ENCODE measurements at regions not wholly inside any gene's neighbourhood (a gene's known extent, or its start where the extent isn't known, plus 50 kb on each side); places are given as distances from the start of the nearest gene placed in this dataset.

GRCh38 chr12:124115976-124116690 is 143.1 kb downstream of the ZNF664 start:
- ChIA-PET POLR2A (interaction anchor here (0.6 kb wide), 1 partner anchor 227 kb away, joined by 3 read pairs; no protein-coding TSS in a partner anchor), CTCF (no interaction called here)
- H3K27me3 Mint-ChIP-seq, result peaks cover 4% of the 10 kb centered on the region
- no peaks in the 10 kb centered on the region for H3K4me1 Mint-ChIP-seq
- no peak overlapping the region for H3K4me3 Mint-ChIP-seq
- H3K27ac Mint-ChIP-seq, result no peak overlapping the region
- DNase-seq (no peak), ATAC-seq (no peak)
- no peaks in the 10 kb centered on the region for H3K36me3 Mint-ChIP-seq (ENCODE audit: low read depth)
- intact Hi-C loops (cut with DNase I, micrococcal nuclease), result no loop called here
- no peaks in the 10 kb centered on the region for H3K9me3 Mint-ChIP-seq (ENCODE audit: low read depth)

- ChIA-PET CTCF (interaction anchor here (0.7 kb wide), 1 partner anchor 134 kb away, joined by 4 read pairs; no protein-coding TSS in a partner anchor), POLR2A (no interaction called here)
- intact Hi-C loops (cut with DNase I, micrococcal nuclease), result no loop called here
- Mint-ChIP-seq H3K9me3 (ENCODE audit: low read depth) (no peaks in the 10 kb centered on the region), H3K4me3 (no peak overlapping the region), H3K27me3 (peaks cover 7% of the 10 kb centered on the region), H3K27ac (no peak overlapping the region), H3K4me1 (no peaks in the 10 kb centered on the region), H3K36me3 (ENCODE audit: low read depth) (no peaks in the 10 kb centered on the region)
- ATAC-seq, result no peak
- no peak for DNase-seq
Measured at GRCh38 chr12:124120739-124121138, 147.7 kb downstream of the ZNF664 start.

GRCh38 chr12:124122722-124123121 is 149.7 kb downstream of the ZNF664 start:
- Mint-ChIP-seq H3K27ac (no peak overlapping the region), H3K36me3 (ENCODE audit: low read depth) (no peaks in the 10 kb centered on the region), H3K4me1 (no peaks in the 10 kb centered on the region), H3K4me3 (no peak overlapping the region), H3K27me3 (peaks cover 7% of the 10 kb centered on the region), H3K9me3 (ENCODE audit: low read depth) (no peaks in the 10 kb centered on the region)
- ChIA-PET POLR2A (no interaction called here), CTCF (no interaction called here)
- ATAC-seq (no peak), DNase-seq (no peak)
- intact Hi-C loops (cut with DNase I, micrococcal nuclease), result no loop called here

GRCh38 chr12:124123296-124124000 is 150.4 kb downstream of the ZNF664 start:
- Mint-ChIP-seq H3K27ac (no peak overlapping the region), H3K27me3 (peaks cover 4% of the 10 kb centered on the region), H3K36me3 (ENCODE audit: low read depth) (no peaks in the 10 kb centered on the region), H3K4me1 (no peaks in the 10 kb centered on the region), H3K4me3 (no peak overlapping the region), H3K9me3 (ENCODE audit: low read depth) (no peaks in the 10 kb centered on the region)
- POLR2A ChIA-PET, result no interaction called here
- CTCF ChIA-PET, result interaction anchor here (0.7 kb wide), 1 partner anchor 614 kb away, joined by 4 read pairs; no protein-coding TSS in a partner anchor
- DNase-seq, result no peak
- intact Hi-C loops (cut with DNase I, micrococcal nuclease), result no loop called here
- no peak for ATAC-seq

- no peaks in the 10 kb centered on the region for H3K9me3 Mint-ChIP-seq (ENCODE audit: low read depth)
- H3K27ac Mint-ChIP-seq, result no peak overlapping the region
- ATAC-seq, result no peak
- H3K4me3 Mint-ChIP-seq, result no peak overlapping the region
- no peak for DNase-seq
- intact Hi-C loops (cut with DNase I, micrococcal nuclease), result no loop called here
- H3K36me3 Mint-ChIP-seq (ENCODE audit: low read depth), result no peaks in the 10 kb centered on the region
- CTCF ChIA-PET, result interaction anchor here (1.1 kb wide), 1 partner anchor 1575 kb away, joined by 3 read pairs; no protein-coding TSS in a partner anchor
- H3K4me1 Mint-ChIP-seq, result no peaks in the 10 kb centered on the region
- POLR2A ChIA-PET, result no interaction called here
- peaks cover 4% of the 10 kb centered on the region for H3K27me3 Mint-ChIP-seq
Measured at GRCh38 chr12:124125203-124125871, 152.3 kb downstream of the ZNF664 start.

GRCh38 chr12:124126950-124127655 is 154.1 kb downstream of the ZNF664 start:
- ATAC-seq (no peak), DNase-seq (no peak)
- Mint-ChIP-seq H3K27me3 (peaks cover 6% of the 10 kb centered on the region), H3K4me3 (no peak overlapping the region), H3K27ac (no peak overlapping the region), H3K4me1 (no peaks in the 10 kb centered on the region), H3K36me3 (ENCODE audit: low read depth) (no peaks in the 10 kb centered on the region), H3K9me3 (ENCODE audit: low read depth) (no peaks in the 10 kb centered on the region)
- ChIA-PET CTCF (interaction anchor here (0.7 to 1.3 kb wide), 2 partner anchors 95 to 645 kb away, joined by 3 read pairs; no protein-coding TSS in a partner anchor), POLR2A (no interaction called here)
- intact Hi-C loops (cut with DNase I, micrococcal nuclease), result no loop called here

GRCh38 chr12:124129132-124129531 is 156.1 kb downstream of the ZNF664 start:
- intact Hi-C loops (cut with DNase I, micrococcal nuclease), result no loop called here
- Mint-ChIP-seq H3K4me3 (no peak overlapping the region), H3K27ac (no peak overlapping the region), H3K9me3 (ENCODE audit: low read depth) (no peaks in the 10 kb centered on the region), H3K27me3 (peaks cover 5% of the 10 kb centered on the region), H3K36me3 (ENCODE audit: low read depth) (no peaks in the 10 kb centered on the region), H3K4me1 (no peaks in the 10 kb centered on the region)
- no peak for DNase-seq
- ChIA-PET CTCF (no interaction called here), POLR2A (no interaction called here)
- no peak for ATAC-seq

GRCh38 chr12:124130691-124131591 is 157.9 kb downstream of the ZNF664 start:
- Mint-ChIP-seq H3K27me3 (peaks cover 6% of the 10 kb centered on the region), H3K4me1 (no peaks in the 10 kb centered on the region), H3K4me3 (no peak overlapping the region), H3K9me3 (ENCODE audit: low read depth) (no peaks in the 10 kb centered on the region), H3K27ac (no peak overlapping the region), H3K36me3 (ENCODE audit: low read depth) (no peaks in the 10 kb centered on the region)
- intact Hi-C loops (cut with DNase I, micrococcal nuclease), result no loop called here
- ATAC-seq, result no peak
- ChIA-PET CTCF (interaction anchor here (0.6 kb wide), 1 partner anchor 366 kb away, joined by 3 read pairs; no protein-coding TSS in a partner anchor), POLR2A (interaction anchor here (0.7 kb wide), 2 partner anchors 45 to 224 kb away, joined by 3 to 4 read pairs; no protein-coding TSS in a partner anchor)
- DNase-seq, result no peak

- peaks cover 6% of the 10 kb centered on the region for H3K27me3 Mint-ChIP-seq
- H3K36me3 Mint-ChIP-seq (ENCODE audit: low read depth), result no peaks in the 10 kb centered on the region
- H3K9me3 Mint-ChIP-seq (ENCODE audit: low read depth), result no peaks in the 10 kb centered on the region
- ATAC-seq, result no peak
- CTCF ChIA-PET, result interaction anchor here (0.6 kb wide), 1 partner anchor 366 kb away, joined by 3 read pairs; no protein-coding TSS in a partner anchor
- no peak overlapping the region for H3K4me3 Mint-ChIP-seq
- intact Hi-C loops (cut with DNase I, micrococcal nuclease), result no loop called here
- no peaks in the 10 kb centered on the region for H3K4me1 Mint-ChIP-seq
- DNase-seq, result no peak
- H3K27ac Mint-ChIP-seq, result no peak overlapping the region
- POLR2A ChIA-PET, result no interaction called here
Measured at GRCh38 chr12:124131659-124132058, 158.6 kb downstream of the ZNF664 start.

- peaks cover 2% of the 10 kb centered on the region for H3K9me3 Mint-ChIP-seq (ENCODE audit: low read depth)
- no peaks in the 10 kb centered on the region for H3K36me3 Mint-ChIP-seq (ENCODE audit: low read depth)
- peaks cover 6% of the 10 kb centered on the region for H3K27me3 Mint-ChIP-seq
- DNase-seq (no peak), ATAC-seq (no peak)
- ChIA-PET POLR2A (no interaction called here), CTCF (no interaction called here)
- intact Hi-C loops (cut with DNase I, micrococcal nuclease), result no loop called here
- no peak overlapping the region for H3K27ac Mint-ChIP-seq
- no peak overlapping the region for H3K4me3 Mint-ChIP-seq
- no peaks in the 10 kb centered on the region for H3K4me1 Mint-ChIP-seq
Measured at GRCh38 chr12:124132530-124132929, 159.5 kb downstream of the ZNF664 start.
